ENCODE measurements at regions not wholly inside any gene's neighbourhood (a gene's known extent, or its start where the extent isn't known, plus 50 kb on each side); places are given as distances from the start of the nearest gene placed in this dataset.

DNA sequence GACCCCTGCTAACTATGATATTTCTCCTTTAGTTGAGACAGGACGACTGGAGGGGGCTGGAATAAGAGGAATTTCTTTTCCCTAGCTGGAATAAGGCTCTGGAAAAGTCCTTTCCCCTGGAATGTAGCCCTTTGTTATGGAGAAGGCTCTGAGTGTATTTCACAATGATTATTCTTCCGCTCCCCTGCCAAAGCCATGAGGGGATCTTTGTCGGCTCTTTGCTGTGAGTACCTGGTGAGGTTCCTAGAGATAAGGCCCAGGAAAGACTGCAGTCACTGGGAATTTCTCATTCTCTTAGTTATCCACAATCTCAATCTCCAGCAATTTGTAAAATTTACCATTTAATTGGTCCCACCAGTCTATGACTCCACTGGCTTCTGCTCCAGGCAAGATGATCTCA lies 340.2 kb upstream of the HNRNPA3 start:
- TF ChIP-seq CREB1 (IDR thresholded peaks at IDR 0.05; ENCODE audit: low read depth) = no peak
- TF ChIP-seq NFIC (IDR thresholded peaks at IDR 0.05) = no peak
- no peak for TF ChIP-seq USF1 (IDR thresholded peaks at IDR 0.05)
- no peak for TF ChIP-seq EP300 (IDR thresholded peaks at IDR 0.05; ENCODE audit: borderline replicate concordance)
- TF ChIP-seq TEAD4 (IDR thresholded peaks at IDR 0.05) = no peak
- TF ChIP-seq YY1 (IDR thresholded peaks at IDR 0.05; ENCODE audit: low read depth) = no peak
- no peak for TF ChIP-seq RAD21 (IDR thresholded peaks at IDR 0.05; ENCODE audit: low read depth)
- no peak for TF ChIP-seq CEBPB (IDR thresholded peaks at IDR 0.05)
- TF ChIP-seq MAX (IDR thresholded peaks at IDR 0.05) = no peak
- TF ChIP-seq REST (IDR thresholded peaks at IDR 0.05; ENCODE audit: low read depth) = no peak
- TF ChIP-seq TAF1 (IDR thresholded peaks at IDR 0.05; ENCODE audit: low read depth) = no peak

DNA sequence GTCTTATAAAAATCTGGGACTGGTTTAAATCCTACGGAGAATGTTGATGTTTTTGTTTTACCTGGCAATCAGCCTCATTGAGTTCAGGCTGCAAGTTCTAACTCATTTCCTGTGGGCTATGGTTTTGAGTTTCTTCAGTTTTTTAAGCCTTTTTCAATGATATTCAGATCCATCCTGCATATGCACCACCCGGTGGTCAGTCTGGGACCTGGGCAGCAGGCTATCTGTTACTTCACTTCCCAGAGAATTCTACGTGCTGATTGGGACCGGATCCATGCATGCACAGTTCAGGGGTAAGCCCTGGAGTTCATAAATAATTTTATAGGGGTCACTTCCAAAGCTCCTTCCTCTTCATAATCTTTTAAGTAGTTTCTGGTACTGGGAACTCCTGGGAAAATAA lies 339.2 kb upstream of the HNRNPA3 start:
- TF ChIP-seq NFIC (IDR thresholded peaks at IDR 0.05) = no peak
- TF ChIP-seq TAF1 (IDR thresholded peaks at IDR 0.05; ENCODE audit: low read depth) = no peak
- TF ChIP-seq USF1 (IDR thresholded peaks at IDR 0.05) = no peak
- no peak for TF ChIP-seq ZBTB7A (IDR thresholded peaks at IDR 0.05; ENCODE audit: low read depth)
- TF ChIP-seq MAX (IDR thresholded peaks at IDR 0.05) = no peak
- TF ChIP-seq YY1 (IDR thresholded peaks at IDR 0.05; ENCODE audit: low read depth) = no peak
- TF ChIP-seq TEAD4 (IDR thresholded peaks at IDR 0.05) = no peak
- TF ChIP-seq TCF12 (IDR thresholded peaks at IDR 0.05; ENCODE audit: low read depth) = no peak
- no peak for TF ChIP-seq EP300 (IDR thresholded peaks at IDR 0.05; ENCODE audit: borderline replicate concordance)
- TF ChIP-seq REST (IDR thresholded peaks at IDR 0.05; ENCODE audit: low read depth) = no peak
- TF ChIP-seq CEBPB (IDR thresholded peaks at IDR 0.05) = no peak
- no peak for TF ChIP-seq CREB1 (IDR thresholded peaks at IDR 0.05; ENCODE audit: low read depth)
- no peak for TF ChIP-seq FOXM1 (IDR thresholded peaks at IDR 0.05; ENCODE audit: borderline replicate concordance, low read depth)
- no peak for TF ChIP-seq EGR1 (IDR thresholded peaks at IDR 0.05)
- no peak for TF ChIP-seq RAD21 (IDR thresholded peaks at IDR 0.05; ENCODE audit: low read depth)

DNA sequence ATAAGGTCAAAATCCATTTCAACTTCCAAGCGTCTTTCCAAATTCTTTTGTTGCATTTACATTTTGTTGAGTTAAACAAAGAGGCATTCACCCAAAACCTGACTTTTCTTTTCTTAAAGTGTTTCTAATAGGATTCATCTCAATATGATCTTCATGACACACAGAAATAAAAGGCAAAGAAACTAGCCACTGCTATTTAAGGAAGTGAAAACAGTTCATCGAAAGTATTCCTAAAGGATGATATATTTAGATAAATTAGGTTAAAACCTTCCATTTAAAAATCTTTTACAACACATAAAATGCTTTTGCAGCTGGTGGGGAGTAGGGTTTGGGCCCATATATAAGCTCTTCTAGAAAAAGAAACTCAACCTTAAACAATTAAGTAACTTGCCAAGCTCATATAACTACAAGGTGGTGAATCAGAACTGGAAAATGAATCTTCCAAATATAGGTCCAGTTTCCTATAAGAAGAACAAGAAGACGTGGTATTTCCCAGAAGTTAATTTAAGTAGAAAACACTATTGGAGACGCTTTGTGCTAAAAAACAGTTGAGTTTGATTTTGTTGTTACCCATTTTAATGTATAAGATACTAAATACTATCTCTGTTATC lies 336.0 kb upstream of the HNRNPA3 start:
- TF ChIP-seq ZBTB7A (IDR thresholded peaks at IDR 0.05; ENCODE audit: low read depth) = no peak
- no peak for TF ChIP-seq TAF1 (IDR thresholded peaks at IDR 0.05; ENCODE audit: low read depth)
- no peak for TF ChIP-seq RAD21 (IDR thresholded peaks at IDR 0.05; ENCODE audit: low read depth)
- no peak for TF ChIP-seq FOXM1 (IDR thresholded peaks at IDR 0.05; ENCODE audit: borderline replicate concordance, low read depth)
- TF ChIP-seq CEBPB (IDR thresholded peaks at IDR 0.05) = no peak
- TF ChIP-seq REST (IDR thresholded peaks at IDR 0.05; ENCODE audit: low read depth) = no peak
- no peak for TF ChIP-seq MAX (IDR thresholded peaks at IDR 0.05)
- TF ChIP-seq NFIC (IDR thresholded peaks at IDR 0.05) = no peak
- no peak for TF ChIP-seq TCF12 (IDR thresholded peaks at IDR 0.05; ENCODE audit: low read depth)
- TF ChIP-seq CREB1 (IDR thresholded peaks at IDR 0.05; ENCODE audit: low read depth) = no peak
- no peak for TF ChIP-seq USF1 (IDR thresholded peaks at IDR 0.05)
- no peak for TF ChIP-seq EP300 (IDR thresholded peaks at IDR 0.05; ENCODE audit: borderline replicate concordance)
- TF ChIP-seq EGR1 (IDR thresholded peaks at IDR 0.05) = no peak
- TF ChIP-seq TEAD4 (IDR thresholded peaks at IDR 0.05) = no peak
- TF ChIP-seq YY1 (IDR thresholded peaks at IDR 0.05; ENCODE audit: low read depth) = no peak
